RWPE1 (cell line): ENCODE measurements at regions not wholly inside any gene's neighbourhood (a gene's known extent, or its start where the extent isn't known, plus 50 kb on each side); places are given as distances from the start of the nearest gene placed in this dataset.

Source experiments
- CTCF ChIA-PET: fragments of 350-600 bp; sonication (Branson Sonifier 250); formaldehyde crosslinking; extraction: SDS; loops from one replicate; lab custom pipeline; 2021; lab: Yijun Ruan, JAX
- POLR2A ChIA-PET: fragments of 400-600 bp; formaldehyde crosslinking; extraction: SDS; loops from one replicate; lab custom pipeline; 2020; ENCODE audit warnings: antibody characterized with exemption; ENCODE audit not compliant: low non-redundant PET; lab: Yijun Ruan, JAX
- DNase-seq: peaks from one replicate; pipeline ENCODE4 v3.0.0; 2012; ENCODE audit warnings: low spot score
- H3K27ac ChIP-seq: fragments of 450-650 bp; 2 replicates; pipeline ENCODE4 v1.5.1; 2017
- TF ChIP-seq, protein P1 (sequence below): fragments of 450-650 bp; conservative IDR thresholded peaks from 2 replicates; pipeline ENCODE4 v1.5.1; 2017; ENCODE audit warnings: low read depth, mild to moderate bottlenecking

DNA sequence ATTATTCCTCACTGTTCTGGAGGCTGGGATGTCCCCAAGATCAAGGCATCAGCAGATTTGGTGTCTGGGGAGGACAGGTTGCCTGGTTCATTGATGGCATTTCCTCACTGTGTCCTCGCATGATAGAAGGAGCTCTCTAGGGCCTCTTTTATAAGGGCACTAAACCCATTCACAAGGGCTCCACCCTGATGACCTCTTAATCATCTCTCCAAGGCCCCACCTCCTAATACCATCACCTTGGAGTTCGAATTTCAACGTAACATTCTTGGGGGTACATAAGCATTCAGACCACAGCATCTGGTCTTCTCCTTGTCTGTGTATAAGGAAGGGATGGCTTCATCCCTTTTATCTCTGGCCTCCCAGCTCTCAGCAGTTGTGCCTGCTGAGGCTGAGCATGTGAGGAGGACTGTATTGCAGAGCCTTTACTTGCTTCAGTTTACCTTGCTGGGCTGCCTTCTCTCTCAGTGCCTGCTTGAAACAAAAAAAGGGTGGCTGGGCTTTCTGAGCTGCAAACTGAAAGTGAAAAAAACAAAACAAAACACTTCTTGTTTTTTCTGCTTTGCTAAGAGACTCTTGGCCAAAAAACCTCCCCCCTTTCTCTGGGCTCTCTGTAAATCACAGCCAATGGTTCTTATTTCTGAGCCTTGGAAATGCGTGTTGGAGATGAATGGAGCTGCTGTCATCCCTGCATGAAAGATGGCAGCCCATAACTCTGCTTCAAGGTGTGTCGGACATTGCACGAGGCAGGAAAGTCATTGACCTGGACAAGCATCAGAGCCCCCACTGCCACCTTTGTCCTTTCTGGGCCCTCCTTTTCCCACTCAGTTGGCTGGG is 75.8 kb downstream of the RHOU start:
- no peak for DNase-seq
- TF ChIP-seq, protein P1, sequence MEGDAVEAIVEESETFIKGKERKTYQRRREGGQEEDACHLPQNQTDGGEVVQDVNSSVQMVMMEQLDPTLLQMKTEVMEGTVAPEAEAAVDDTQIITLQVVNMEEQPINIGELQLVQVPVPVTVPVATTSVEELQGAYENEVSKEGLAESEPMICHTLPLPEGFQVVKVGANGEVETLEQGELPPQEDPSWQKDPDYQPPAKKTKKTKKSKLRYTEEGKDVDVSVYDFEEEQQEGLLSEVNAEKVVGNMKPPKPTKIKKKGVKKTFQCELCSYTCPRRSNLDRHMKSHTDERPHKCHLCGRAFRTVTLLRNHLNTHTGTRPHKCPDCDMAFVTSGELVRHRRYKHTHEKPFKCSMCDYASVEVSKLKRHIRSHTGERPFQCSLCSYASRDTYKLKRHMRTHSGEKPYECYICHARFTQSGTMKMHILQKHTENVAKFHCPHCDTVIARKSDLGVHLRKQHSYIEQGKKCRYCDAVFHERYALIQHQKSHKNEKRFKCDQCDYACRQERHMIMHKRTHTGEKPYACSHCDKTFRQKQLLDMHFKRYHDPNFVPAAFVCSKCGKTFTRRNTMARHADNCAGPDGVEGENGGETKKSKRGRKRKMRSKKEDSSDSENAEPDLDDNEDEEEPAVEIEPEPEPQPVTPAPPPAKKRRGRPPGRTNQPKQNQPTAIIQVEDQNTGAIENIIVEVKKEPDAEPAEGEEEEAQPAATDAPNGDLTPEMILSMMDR, result no peak
- POLR2A ChIA-PET, result no interaction called here
- H3K27ac ChIP-seq, result no peak overlapping the region
- CTCF ChIA-PET, result interaction anchor here (0.5 to 0.7 kb wide), 3 partner anchors 147 to 1692 kb away, joined by 3 to 4 read pairs (median 4); no protein-coding TSS in a partner anchor

DNA sequence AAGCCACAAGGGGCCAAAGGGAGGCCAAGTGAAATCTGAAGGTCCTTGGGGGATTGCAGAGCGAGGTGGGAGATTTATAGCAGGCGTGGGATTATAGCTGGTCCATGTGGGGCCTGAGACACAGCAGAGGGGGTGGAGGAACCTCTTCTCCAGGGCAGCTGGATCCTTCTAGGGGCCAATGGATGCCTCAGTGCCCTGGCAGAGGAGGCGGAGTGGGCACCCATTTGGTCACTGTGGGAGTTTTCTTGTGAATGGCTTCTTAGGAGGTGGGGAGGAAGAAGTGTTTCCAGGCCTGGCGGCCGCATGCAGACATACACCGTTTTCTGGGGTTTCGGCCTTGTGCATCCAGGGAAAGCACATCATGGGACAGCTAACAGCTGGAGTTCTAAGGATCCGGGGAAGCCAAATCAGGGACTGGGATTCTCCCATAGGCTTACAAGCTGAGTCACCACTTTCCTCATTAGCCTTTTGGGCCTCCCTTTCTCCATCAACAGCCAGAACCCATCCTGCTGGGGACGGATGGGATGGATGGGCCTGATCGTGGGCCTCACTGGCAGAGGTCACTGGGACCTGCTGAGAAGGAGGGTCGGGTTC is 76.5 kb downstream of the RHOU start:
- CTCF ChIA-PET, result interaction anchor here (0.7 kb wide), 1 partner anchor 596 kb away, joined by 4 read pairs; no protein-coding TSS in a partner anchor
- TF ChIP-seq, protein P1, result no peak
- no peak overlapping the region for H3K27ac ChIP-seq
- POLR2A ChIA-PET, result no interaction called here
- DNase-seq, result no peak

DNA sequence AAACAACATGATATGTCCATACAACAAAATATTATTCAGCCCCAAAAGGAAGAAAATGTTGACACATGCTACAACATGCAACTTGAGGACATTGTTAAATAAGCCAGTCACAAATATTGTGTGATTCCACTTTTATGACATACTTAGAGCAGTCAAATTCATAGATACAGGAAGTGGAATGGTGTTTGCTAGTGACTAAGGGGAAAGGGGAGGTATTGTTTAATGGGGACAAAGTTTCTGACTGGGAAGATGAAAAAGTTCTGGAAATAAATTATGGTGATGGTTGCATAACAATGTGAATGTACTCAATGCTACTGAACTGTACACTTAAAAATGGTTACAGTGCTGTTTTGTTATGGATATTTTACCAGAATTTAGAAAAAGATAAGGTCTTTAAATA is 77.7 kb downstream of the RHOU start:
- ChIA-PET POLR2A (no interaction called here), CTCF (no interaction called here)
- TF ChIP-seq, protein P1, result no peak
- H3K27ac ChIP-seq, result no peak overlapping the region
- no peak for DNase-seq

DNA sequence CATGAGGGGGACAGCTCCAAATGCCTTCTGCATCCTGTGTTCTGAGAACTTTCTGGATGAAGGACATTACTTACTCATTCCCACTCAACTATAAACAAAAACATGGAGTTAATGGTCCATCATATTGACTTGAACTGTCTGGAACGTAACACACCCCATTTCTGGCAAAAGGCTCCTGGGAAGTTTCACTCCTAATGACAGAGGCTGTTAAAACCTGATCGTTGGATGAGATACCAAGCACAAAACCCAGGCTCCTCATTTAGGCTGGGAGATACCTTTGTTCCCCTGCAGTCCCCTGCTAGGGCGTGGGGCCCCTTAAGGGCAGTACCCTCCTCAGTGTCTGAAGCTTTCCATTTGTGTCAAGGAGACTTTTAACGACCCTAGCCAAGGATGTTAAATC is 78.9 kb downstream of the RHOU start:
- no peak for DNase-seq
- no peak overlapping the region for H3K27ac ChIP-seq
- TF ChIP-seq, protein P1, result no peak
- POLR2A ChIA-PET, result no interaction called here
- CTCF ChIA-PET, result no interaction called here

DNA sequence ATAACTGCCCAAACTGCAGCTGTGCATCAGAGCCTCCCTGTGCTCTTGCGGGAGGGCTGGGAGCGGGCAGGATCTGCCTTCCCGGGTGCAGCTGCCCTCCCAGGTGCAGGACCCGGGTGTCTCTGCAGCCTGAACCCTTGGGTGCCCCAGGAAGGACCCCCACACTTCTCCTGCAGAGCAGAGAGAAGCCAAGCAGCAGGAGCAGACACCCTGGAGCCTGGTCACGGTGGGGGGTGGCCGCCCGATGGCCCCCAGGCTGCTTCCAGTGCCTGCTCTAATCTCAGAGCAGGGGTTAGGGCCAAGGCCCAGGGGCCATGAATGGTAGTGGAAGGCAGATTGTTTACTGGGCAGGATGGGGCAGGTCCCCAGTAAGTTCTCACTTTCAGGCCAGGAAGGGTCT is 83.0 kb downstream of the RHOU start:
- TF ChIP-seq, protein P1, result no peak
- CTCF ChIA-PET, result no interaction called here
- H3K27ac ChIP-seq, result no peak overlapping the region
- no peak for DNase-seq
- POLR2A ChIA-PET, result no interaction called here

DNA sequence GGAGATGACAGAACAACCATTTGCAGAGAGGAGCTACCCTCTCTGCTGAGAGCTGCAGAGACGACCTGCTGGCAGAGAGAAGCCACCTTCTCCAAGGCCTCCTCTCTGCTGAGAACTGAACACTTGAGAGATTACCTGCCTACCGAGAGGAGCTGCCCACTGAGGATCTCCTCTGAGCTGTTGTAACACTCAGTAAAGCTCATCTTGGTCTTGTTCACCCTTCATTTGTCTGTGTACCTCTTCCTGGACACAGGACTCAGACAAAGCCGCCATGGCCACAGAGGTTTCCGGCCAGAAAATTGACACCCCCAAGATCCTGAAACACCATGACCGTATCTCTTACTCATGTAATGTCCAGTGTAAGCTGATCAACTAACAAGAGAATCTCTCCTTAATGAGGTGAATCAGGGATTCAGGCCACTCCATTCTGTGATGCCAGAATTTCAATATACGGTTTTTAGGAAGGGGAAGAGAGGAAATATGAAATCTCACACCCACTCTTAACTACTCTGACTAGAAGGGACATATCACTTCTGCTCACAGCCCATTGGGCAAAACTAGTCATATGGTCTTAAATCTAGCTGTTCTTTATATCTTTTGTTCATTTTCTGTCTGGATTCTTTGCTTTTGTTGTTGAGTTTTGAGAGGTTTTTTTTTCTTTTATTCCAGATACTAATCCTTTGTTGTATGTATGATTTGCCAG is 83.8 kb downstream of the RHOU start:
- ChIA-PET POLR2A (no interaction called here), CTCF (no interaction called here)
- H3K27ac ChIP-seq, result no peak overlapping the region
- no peak for DNase-seq
- TF ChIP-seq, protein P1, result no peak
